DOHH2 (cell line): ENCODE measurements at regions not wholly inside any gene's neighbourhood (a gene's known extent, or its start where the extent isn't known, plus 50 kb on each side); places are given as distances from the start of the nearest gene placed in this dataset.

Source experiments
- H3F3A ChIP-seq: fragments of 200-600 bp; sonication (generic), shearing (Covaris generic); 2 replicates; pipeline ENCODE4 v1.6.0; 2016; ENCODE audit warnings: antibody characterized with exemption, mild to moderate bottlenecking; ENCODE audit not compliant: control insufficient read depth, insufficient read depth
- H3K27ac ChIP-seq: fragments of 200-600 bp; sonication (generic); 2 replicates; pipeline ENCODE4 v1.5.1; 2014; ENCODE audit warnings: low read depth, mild to moderate bottlenecking, low read length, moderate library complexity
- H3K27me3 ChIP-seq: fragments of 200-600 bp; sonication (generic); 2 replicates; pipeline ENCODE4 v1.6.1; 2014; ENCODE audit warnings: mild to moderate bottlenecking, low read length, mixed read lengths; ENCODE audit not compliant: control insufficient read depth
- H3K36me3 ChIP-seq: fragments of 200-600 bp; sonication (generic); 2 replicates; pipeline ENCODE4 v1.6.1; 2014; ENCODE audit warnings: mild to moderate bottlenecking, low read length, moderate library complexity, mixed read lengths; ENCODE audit not compliant: control insufficient read depth
- H3K4me1 ChIP-seq: fragments of 200-600 bp; sonication (generic); 2 replicates; pipeline ENCODE4 v1.6.1; 2014; ENCODE audit warnings: mild to moderate bottlenecking, low read length, mixed read lengths; ENCODE audit not compliant: control insufficient read depth
- H3K4me2 ChIP-seq: fragments of 200-600 bp; sonication (generic); 2 replicates; pipeline ENCODE4 v1.6.0; 2014; ENCODE audit warnings: mild to moderate bottlenecking, low read length, moderate library complexity
- H3K4me3 ChIP-seq: fragments of 200-600 bp; sonication (generic); 2 replicates; pipeline ENCODE4 v1.5.1; 2014; ENCODE audit warnings: mild to moderate bottlenecking, low read length, mixed read lengths
- H3K79me2 ChIP-seq: fragments of 200-600 bp; sonication (generic); 2 replicates; pipeline ENCODE4 v1.6.1; 2014; ENCODE audit warnings: mild to moderate bottlenecking, low read length, mixed read lengths; ENCODE audit not compliant: control insufficient read depth
- H3K9me2 ChIP-seq: fragments of 200-600 bp; sonication (generic); replicated peaks from 2 replicates; pipeline ENCODE4 v1.6.1; 2014; ENCODE audit warnings: mild to moderate bottlenecking, low read length, mixed read lengths; ENCODE audit not compliant: control insufficient read depth
- H3K9me3 ChIP-seq: fragments of 200-600 bp; sonication (generic); 2 replicates; pipeline ENCODE4 v1.6.1; 2014; ENCODE audit warnings: antibody characterized with exemption, low read length, mixed read lengths; ENCODE audit not compliant: control insufficient read depth, insufficient read depth
- H4K20me1 ChIP-seq: fragments of 200-600 bp; sonication (generic); 2 replicates; pipeline ENCODE4 v1.6.0; 2014; ENCODE audit warnings: low read depth, mild to moderate bottlenecking, antibody characterized with exemption, low read length, moderate library complexity; ENCODE audit not compliant: control insufficient read depth, insufficient read depth
- EZH2phosphoT487 ChIP-seq: fragments of 200-600 bp; sonication (generic); IDR thresholded peaks from 2 replicates; pipeline ENCODE4 v1.6.1; 2017; ENCODE audit warnings: borderline replicate concordance, mild to moderate bottlenecking, antibody characterized with exemption, low read length, moderate library complexity, mixed read lengths
- TF ChIP-seq, protein P1 (sequence below): fragments of 200-600 bp; sonication (generic); IDR thresholded peaks from one replicate; pipeline ENCODE4 v1.5.1; 2014; ENCODE audit warnings: antibody characterized with exemption, mild to moderate bottlenecking, low read depth, low read length; ENCODE audit not compliant: poor library complexity, severe bottlenecking

DNA sequence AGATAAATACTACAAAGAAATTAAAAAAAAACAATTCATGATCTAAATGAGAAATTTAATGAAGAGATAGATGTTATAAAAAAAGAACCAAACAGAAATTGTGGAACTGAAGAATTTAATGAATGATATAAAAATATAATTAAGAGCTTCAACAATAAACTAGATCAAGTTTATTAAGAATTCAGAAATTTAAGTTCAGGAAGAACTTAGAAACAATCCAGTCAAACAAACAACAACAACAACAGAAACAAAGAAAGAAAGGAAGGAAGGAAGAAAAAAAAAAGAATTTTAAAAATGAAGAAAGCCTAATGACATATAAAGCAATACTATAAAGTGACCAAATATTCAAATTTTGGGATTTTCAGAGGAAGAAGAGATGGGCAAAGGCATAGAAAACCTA lies 157.3 kb upstream of the FOXN2 start:
- Histone ChIP-seq H3K79me2 (no peaks in the 10 kb centered on the region), H3K27ac (no peak overlapping the region), H3K36me3 (no peaks in the 10 kb centered on the region), H3K9me2 (no peaks in the 10 kb centered on the region), H3K4me2 (no peak overlapping the region), H3K27me3 (no peaks in the 10 kb centered on the region; the same call in 1 of the 2 replicates), H3K4me1 (no peaks in the 10 kb centered on the region), H3K9me3 (peaks cover 9% of the 10 kb centered on the region; the same call in 1 of the 2 replicates), H4K20me1 (no peaks in the 10 kb centered on the region), H3F3A (no peaks in the 10 kb centered on the region), H3K4me3 (no peak overlapping the region)
- TF ChIP-seq, protein P1, sequence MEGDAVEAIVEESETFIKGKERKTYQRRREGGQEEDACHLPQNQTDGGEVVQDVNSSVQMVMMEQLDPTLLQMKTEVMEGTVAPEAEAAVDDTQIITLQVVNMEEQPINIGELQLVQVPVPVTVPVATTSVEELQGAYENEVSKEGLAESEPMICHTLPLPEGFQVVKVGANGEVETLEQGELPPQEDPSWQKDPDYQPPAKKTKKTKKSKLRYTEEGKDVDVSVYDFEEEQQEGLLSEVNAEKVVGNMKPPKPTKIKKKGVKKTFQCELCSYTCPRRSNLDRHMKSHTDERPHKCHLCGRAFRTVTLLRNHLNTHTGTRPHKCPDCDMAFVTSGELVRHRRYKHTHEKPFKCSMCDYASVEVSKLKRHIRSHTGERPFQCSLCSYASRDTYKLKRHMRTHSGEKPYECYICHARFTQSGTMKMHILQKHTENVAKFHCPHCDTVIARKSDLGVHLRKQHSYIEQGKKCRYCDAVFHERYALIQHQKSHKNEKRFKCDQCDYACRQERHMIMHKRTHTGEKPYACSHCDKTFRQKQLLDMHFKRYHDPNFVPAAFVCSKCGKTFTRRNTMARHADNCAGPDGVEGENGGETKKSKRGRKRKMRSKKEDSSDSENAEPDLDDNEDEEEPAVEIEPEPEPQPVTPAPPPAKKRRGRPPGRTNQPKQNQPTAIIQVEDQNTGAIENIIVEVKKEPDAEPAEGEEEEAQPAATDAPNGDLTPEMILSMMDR, result no peak
- TF ChIP-seq EZH2phosphoT487, result no peak

DNA sequence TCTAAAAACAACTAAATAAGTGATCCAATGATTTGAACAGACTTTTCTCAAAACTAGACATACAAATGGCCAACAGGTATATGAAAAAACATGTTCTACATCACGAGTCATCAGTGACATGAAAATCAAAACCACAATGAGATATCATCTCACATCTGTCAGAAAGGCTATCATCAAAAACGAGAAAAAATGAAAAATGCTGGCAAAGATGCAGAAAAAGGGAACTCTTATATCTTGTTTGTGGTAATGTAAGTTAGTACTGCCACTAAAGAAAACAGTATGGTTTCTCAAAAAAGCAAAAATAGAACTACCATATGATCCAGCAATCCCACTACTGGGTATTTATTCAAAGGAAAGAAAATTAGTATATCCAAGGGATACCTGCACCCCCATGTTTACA lies 152.9 kb upstream of the FOXN2 start:
- Histone ChIP-seq H3K4me2 (no peak overlapping the region), H3K79me2 (no peaks in the 10 kb centered on the region)

DNA sequence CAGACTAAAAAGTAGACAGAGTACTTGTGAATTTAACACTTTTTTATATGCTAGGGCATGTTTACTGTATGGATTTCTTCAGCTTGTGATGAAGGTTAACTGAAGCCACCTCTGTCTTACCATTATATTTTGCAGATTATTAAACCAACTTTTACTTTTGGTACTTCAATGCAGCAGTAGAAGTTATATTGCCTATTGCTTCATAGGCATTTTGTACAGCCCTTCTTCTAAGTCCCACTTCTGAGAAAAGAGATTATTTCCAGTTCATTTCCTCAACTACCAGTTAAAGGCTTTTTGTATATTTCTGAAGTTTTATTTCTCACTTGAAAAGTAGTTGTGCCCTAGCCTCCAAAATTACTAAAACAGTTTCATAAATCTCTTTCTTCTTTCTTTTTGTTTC lies 151.7 kb upstream of the FOXN2 start:
- TF ChIP-seq, protein P1, result no peak
- no peak for TF ChIP-seq EZH2phosphoT487
- Histone ChIP-seq H3K9me2 (no peaks in the 10 kb centered on the region), H3K4me1 (no peaks in the 10 kb centered on the region), H3F3A (no peaks in the 10 kb centered on the region), H3K27me3 (peaks cover 7% of the 10 kb centered on the region; the same call in 1 of the 2 replicates), H3K9me3 (no peaks in the 10 kb centered on the region; the same call in 1 of the 2 replicates), H3K27ac (no peak overlapping the region), H3K4me3 (no peak overlapping the region), H3K36me3 (no peaks in the 10 kb centered on the region), H3K4me2 (no peak overlapping the region), H4K20me1 (no peaks in the 10 kb centered on the region), H3K79me2 (no peaks in the 10 kb centered on the region)

More for the DNA sequence above, 152.9 kb upstream of the FOXN2 start:
- H3K9me2 ChIP-seq, result no peaks in the 10 kb centered on the region
- H3F3A ChIP-seq, result no peaks in the 10 kb centered on the region
- H3K4me1 ChIP-seq, result no peaks in the 10 kb centered on the region
- no peaks in the 10 kb centered on the region for H4K20me1 ChIP-seq
- H3K4me3 ChIP-seq, result no peak overlapping the region
- H3K27me3 ChIP-seq, result peaks cover 7% of the 10 kb centered on the region; the same call in 1 of the 2 replicates
- H3K36me3 ChIP-seq, result no peaks in the 10 kb centered on the region
- TF ChIP-seq, protein P1, result no peak
- no peak for TF ChIP-seq EZH2phosphoT487
- no peaks in the 10 kb centered on the region; the same call in 1 of the 2 replicates for H3K9me3 ChIP-seq
- H3K27ac ChIP-seq, result no peak overlapping the region
